GM19395 (cell line): ENCODE measurements at regions not wholly inside any gene's neighbourhood (a gene's known extent, or its start where the extent isn't known, plus 50 kb on each side); places are given as distances from the start of the nearest gene placed in this dataset.

Source experiments
- ATAC-seq: cut with Tn5 transposase; IDR thresholded peaks from one replicate; pipeline ENCODE4 v1.9.1; 2021; ENCODE audit warnings: mild to moderate bottlenecking, moderate library complexity; ENCODE audit not compliant: unreplicated experiment

DNA sequence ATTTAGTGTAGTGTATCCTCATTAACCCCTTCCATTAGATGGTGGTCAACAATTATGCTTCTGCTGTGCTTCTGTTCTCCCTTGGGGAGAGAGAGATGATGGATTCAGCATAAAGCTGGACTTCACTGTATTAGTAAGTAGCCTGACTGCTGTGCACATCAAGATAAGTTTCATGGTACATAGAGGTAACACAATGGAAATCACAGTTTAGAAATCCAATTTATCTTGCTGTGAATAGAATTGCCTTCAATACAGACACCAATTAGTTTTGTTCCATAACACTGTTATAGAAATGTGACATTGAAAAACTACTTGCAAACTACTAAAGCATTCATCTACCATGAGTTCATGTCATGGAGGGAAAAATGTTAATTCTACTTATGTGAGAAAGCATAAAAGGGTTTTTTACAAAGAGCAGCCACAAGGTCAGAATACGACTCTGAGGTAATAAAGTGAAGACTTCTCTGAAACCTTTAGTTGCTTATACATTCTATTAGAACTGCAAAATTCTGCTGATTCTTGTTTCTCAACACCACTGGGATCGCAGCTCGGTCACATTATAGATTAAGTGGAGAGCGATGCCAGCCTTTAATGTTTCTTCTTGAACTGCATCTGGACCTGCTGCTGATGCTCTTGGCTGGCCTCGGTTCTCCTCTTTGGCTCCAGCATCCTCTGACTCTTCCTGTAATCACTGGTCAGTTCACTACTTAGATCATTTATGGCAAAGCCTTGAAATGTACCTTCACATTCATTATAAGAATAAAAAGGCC is 190.8 kb downstream of the ATP23 start:
- ATAC-seq = no peak

DNA sequence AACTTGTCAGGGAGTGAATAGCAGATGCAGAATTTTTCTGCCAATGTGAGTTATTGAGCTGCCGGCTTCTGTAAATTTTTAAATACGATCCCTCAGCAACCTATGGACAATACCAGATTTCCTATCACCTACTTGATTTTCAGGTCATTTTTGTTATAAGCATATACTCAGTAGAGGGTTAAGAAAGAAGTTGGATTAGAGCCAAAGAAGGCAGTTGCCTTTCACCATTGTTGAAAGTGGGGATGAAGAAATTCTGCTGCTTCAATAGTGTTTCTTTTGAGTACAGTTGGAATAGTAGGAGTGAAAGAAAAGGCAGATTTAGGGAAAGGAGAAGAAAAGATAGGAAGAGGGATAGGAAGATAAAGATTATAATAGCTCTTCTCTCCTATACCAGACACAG is 197.1 kb downstream of the ATP23 start:
- no peak for ATAC-seq

DNA sequence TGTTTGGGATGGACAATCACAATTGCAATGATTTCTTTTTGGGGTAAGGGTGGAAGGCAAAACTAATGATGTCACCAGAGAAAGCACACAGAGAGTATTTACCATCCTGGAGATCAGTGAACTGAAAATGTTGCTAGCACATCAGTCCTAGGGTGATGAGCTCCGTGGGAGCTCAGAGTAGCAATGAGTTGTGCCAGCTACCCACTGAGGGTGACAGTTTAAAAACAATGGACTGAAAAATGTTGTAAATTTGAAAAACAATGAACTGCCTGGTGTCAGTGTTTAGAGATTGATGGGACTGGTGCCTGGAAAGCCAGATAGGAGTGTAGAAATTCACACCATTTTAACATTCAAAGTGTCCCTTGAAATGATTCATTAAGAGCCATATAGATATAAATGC is 198.5 kb downstream of the ATP23 start:
- no peak for ATAC-seq

DNA sequence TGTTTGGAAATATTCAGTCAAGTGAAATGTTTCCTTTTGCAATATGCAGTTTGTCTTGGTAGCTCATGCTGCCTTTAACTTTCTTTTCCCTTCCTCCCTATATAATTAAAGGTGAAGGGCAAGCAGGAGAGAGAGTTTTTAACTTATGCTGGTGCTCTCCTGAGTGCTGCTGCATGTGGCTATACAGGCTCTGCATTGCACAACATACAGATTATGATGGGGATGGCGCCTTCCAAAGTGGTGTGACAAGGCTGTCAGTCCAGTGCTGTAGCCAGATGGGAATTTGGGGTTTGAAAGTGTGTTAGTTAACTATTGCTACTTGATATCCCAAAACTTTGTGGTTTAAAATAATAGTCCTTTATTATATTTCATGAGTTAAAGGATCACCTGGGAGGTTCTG is 199.0 kb downstream of the ATP23 start:
- ATAC-seq = no peak

DNA sequence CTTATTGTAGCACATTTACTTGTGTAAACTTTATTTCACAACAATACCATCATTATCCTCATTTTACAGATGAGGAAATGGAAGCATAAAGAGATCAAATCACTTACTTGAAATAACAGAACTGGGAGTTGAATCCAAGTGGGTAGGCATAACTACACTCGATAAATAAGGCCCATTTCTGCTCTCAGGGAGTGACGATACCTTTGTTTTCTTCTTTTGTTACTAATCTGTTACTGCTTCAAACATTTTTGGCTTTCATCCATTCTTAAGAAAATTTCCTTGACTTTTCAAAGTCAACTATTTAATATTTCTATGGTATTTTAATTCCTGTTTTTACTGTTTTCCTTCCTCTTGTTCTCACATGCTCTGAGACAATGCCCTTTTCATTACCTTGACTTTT is 201.6 kb downstream of the ATP23 start:
- ATAC-seq = no peak

DNA sequence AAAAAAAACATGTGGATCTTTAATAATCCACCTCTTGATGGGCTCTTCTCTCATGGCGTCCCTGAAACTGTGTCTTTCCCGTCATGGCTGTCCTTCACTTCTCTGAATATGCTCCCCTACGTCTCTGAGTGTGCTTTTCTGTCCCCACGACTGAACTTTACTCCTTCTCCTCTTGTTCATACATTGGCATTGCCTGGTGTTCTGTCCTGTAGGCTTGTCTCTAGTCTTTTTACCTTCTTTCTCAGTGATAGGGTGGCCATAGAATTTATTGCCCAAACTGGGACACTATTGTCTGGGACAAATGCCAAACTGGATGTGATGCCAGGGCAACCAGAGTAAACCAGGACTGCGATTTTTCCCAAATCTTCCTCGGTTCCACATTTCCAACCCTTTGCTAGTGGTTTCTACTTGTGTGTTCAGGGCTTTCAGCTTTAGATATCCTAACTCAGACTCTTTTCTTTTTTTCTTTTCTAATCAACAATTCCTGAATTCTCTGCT is 202.2 kb downstream of the ATP23 start:
- ATAC-seq = no peak

DNA sequence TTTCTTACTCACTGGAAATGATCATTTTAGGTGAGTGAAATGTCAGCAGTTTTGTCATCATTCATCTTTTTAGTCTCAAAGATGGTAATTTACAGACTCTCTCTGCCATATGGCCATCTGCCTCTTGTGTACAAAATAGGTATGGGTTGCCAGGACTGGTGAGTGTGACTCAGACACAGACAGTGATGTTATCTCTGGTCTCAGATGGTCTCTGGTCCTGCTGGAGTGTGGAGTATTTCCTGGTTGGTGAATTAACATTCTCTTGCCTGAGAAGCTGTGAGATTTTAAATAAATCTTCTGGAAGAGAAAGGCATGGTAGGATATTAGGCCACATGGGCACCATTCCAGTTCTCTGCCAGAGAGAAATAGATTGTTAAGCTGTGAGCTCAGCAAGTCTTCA is 207.0 kb downstream of the ATP23 start:
- no peak for ATAC-seq

DNA sequence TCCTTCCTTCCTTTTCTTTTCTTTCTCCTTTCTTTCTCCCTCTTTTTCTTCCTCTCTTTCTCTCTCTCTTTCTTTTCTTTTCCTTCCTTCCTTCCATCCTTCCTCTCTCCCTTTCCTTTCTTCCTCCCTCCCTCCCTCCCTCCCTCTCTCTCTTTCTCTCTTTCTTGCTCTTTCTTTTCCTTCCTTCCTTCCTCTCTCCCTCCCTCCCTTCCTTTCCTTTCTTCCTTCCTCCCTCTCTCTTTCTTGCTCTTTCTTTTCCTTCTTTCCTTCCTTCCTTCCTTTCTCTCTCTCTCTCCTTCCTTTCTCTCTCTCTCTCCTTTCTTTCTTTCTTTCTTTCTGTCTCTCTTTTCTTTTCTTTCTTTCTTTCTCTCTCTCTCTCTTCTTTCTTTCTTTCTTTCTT is 207.6 kb downstream of the ATP23 start:
- no peak for ATAC-seq

DNA sequence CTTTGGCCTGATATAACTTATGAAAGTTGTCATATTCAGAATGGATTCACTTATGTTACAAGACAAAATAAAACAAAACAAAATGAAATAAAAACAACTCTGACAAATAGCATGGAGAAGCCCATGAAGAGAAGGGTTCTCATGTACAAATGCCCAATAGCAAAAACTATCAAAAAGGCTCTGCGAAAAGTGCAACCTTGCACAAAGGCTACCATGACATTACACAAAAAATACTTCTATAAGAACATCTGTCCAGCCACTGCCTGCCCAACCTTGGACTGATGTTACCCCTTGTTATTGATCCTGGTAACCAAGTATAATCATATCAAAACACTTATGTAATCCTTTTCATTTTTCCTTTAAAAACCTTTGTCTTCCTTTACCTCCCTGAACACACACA is 213.0 kb downstream of the ATP23 start:
- ATAC-seq = no peak

DNA sequence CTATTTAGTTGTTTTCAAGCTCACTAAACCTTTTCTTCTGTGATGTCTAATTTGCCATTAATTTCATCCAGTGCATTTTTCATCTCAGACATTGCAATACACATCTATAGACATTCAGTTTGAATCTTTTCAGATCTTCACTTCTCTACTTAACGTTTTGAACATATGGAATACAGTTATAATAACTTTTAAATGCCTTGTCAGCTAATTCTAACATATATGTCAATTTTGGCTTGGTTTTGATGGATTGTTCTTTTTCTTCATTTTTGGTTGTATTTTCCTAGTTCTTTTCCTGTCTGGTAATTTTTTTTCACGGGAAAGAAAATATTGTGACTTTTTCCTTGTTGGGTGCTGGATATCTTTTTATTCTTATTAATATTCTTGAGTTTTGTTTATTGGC is 215.3 kb downstream of the ATP23 start:
- ATAC-seq = no peak

DNA sequence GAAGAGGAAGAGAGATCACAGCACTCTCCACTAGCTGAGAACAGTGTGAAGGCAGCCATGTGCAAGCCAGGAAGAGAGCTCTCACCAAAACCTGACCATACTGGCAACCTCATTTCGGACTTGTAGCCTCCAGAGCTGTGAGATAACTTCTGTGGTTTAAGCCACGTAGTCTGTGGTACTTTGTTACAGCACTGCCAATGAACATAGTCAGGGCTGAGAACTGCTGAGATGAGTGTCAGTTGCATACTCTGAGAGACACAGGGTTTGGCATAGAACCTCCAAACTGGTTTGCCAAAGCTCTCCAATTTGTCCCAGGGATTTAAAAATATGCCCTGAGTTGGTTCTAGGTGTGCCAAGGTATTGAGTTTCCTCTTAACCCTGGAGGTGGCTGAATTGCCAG is 218.6 kb downstream of the ATP23 start:
- ATAC-seq = no peak

DNA sequence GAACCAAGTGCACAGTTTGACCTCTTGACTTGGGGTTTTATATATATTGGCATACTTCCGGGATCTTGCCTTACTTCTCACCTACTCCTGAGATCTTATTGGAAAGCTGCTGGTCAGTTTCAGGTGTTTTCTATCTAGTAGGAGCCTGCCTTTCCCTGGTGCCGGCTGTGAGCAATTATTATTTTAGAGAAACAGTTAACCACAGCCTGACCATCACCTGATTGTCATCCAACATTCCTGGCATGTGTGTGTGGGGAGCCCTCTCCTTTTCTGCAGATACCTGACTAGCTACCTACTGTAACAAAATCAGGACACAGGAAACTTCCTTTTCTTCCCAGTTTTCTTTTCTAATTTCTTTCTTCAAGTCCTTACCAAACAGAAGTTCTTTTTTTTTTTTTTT is 220.4 kb downstream of the ATP23 start:
- ATAC-seq = no peak

DNA sequence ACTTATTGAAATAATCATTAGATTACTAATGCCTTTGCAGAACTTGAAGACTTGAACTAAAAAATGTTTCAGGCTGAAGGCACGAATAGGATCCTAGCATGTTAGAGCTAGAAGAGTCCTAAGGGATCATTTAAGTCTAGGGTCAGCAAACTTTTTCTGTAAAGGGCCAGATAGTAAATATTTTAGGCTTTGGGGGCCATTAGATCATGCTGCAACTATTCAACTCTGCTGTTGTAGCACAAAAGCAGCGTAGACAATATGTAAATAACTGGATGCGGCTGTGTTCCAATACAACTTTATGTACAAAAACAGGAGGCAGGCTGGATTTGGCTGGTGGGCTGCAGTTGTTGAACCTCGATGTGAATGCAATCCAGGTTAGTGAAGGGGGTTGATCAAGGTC is 221.7 kb downstream of the ATP23 start:
- no peak for ATAC-seq

DNA sequence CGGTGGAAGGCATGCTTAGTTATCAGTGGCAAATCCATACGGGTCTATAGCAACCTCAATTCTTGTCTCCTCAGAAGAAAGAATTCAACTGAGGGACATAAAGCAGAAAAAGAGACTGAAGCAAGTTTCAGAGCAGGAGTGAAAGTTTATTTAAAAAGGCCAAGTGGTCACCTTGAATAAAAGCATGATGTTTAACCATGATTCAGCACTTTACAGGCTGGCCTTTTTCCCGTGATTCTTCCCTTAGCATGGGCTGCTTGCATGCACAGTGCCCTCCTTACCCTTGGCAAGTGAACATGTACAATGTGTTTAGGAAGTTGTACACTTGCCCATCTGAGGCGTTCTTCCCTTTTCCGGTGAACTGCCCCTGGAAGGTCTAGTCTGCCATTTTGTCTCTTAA is 225.3 kb downstream of the ATP23 start:
- no peak for ATAC-seq

DNA sequence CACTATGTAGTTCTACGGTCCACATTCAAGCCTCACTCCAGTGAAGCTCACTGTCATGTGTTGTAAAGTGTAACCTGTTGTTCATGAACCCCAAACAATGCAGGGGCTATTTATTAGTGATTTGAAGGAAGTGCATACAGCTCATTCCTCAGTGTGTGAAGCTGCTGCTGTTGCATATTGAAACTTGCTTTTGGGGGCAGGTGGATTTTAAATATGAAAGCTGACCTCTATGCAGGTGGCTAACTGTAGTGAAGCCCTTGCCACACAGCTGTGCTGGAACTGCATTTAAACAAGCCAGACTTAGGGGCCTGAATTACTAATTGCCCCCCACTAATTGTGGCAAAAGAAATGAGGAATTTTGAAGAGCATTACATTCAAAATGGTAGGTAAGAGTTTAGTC is 226.3 kb downstream of the ATP23 start:
- ATAC-seq = no peak

DNA sequence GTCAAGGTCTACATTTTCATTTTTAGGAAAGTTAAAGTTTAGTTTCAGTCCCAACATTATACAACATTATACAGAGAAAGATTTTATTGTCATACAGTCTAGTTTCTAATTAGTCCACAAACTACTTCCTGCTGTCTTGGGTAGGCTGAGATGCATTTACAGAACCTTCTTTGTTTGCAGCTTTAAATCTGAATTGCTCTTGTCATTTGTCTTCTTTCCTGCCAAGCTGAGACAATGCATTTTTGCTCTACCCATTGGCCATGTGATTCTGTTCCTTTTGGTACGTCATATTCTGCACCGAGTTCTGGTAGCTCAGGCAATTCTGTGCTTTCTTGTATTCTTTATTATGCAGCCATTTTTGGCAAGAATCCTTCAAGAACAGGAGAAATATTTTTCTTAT is 228.5 kb downstream of the ATP23 start:
- no peak for ATAC-seq

DNA sequence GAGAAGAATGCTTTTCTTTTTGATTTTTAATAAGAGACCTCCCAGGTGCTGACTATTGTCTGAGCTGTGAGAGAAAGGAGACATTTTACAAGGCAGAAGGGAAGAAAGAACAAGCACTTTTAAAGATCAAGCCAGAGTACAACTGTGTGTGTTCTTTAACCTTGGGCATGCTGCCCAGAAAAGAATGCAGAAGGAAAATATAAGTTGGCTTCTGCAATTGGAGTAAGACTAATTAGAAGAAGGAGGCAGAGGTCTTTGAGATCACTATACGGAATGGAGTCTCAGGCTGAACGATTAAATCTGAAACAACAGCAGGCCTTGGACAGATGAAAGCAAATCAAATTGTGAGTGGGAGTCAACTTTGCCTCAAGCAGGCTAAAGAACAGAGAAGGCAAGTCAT is 230.5 kb downstream of the ATP23 start:
- no peak for ATAC-seq

DNA sequence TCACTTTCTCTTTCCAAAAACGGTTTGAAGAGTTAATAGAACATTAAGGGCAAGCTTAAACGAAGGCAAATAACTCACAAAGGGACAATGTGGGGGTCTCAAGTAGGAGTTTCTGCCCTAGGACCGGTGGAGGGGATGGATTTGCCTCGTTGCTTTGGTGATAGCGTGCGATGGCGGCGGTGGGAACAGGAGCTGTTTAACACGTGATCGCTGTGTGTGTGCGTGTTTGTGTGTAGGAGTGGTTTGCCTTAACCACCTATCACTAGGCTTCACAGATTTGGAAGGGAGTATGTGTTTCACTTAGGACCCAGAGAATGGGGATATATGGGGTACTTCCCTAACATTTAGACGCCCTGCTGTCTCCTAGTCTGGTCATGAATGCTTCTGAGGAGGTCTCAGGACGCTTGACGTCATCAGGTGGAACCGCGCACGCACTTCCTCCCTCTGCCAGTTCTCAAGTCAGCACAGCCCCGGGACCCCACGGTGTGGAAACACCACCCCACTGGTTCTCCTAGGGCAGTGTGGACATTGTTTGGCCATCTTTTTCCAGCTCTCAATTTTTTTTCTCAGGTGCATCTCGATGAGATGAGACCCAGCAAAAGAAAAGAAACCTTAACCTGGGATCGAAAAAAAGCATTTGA is 231.2 kb downstream of the ATP23 start:
- ATAC-seq = no peak

DNA sequence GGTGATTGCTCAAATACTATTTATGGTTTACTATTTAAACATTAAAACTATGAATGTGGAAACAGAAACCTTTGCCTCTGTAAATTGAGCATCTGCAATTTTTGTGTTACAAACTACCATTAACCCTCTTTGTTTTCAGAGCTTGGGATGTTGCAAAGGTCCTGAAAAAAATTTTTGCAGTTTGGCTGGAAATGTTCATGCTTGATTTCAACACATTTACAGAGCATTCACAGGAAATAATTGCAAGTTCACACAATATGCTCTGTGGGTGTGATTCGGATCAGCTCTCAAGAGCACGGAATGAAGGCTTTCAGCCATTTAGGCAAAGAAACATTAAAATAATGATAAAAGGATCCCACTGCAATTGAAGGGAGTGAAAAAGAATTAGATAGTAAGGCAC is 232.9 kb downstream of the ATP23 start:
- ATAC-seq = no peak

DNA sequence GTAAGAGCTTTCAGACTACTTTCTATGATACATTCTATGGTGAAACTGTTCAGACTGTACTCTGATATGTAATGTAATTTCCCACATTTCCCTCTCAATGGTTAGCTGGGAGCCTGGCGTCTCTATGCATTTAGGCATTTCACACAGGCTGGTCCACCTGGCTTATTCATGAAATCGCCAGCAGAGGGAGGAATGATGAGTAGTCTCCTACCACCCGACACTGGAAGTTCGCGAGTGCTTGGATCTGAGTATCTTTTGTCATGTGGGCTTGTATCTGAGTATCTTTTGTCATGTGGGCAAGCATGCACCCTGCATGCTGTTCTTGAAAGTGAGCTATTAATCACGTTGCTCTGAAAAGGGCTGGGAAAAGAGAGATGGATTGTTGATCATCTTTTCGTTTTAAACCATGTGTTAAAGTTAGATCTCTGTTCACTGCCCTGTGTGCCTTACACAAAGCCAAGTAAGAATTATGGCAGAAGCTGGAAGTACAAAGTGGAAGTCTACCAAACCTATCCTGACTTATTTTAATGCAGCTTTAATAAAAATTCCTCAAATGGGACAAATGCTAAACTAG is 235.0 kb downstream of the ATP23 start:
- no peak for ATAC-seq

DNA sequence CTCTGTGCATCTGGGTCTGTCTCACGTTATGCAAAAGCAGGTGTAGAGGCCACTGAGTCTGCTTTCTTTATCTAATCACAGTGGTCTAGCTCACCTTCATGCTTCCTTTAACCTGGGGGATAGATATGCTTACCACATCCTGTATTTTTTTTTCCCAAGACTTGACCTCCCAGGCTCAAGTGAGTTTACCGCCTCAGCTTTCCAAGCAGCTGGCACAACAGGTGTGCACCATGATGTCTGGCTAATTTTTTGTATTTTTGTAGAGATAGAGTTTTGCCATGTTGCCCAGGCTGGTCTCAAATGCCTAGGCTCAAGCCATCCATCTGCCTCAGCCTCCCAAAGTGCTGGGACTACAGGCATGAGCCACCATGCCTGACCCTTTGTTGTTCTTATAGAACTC is 236.0 kb downstream of the ATP23 start:
- ATAC-seq = no peak

DNA sequence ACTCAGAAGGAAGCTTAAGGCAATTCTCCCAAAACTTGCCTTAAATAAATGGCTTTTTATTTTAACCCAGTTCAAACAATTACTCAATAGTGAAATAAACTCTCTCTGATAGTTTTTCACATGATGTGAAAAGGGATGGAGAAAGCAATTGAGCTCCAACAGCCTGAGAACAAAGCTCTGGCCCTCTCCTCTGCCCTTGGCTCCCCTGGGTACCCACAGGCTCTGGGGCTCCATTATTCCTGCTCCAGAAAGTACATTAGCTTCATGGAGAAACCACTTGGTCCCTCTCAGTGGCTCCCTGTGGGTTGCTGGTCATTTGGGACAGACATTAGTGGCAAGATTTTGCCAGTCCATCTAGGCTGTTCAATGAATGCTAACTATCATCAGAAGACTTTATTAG is 242.8 kb downstream of the ATP23 start:
- ATAC-seq = no peak
